Glutamatergic neuron (in vitro differentiated cells): ENCODE measurements at regions not wholly inside any gene's neighbourhood (a gene's known extent, or its start where the extent isn't known, plus 50 kb on each side); places are given as distances from the start of the nearest gene placed in this dataset.

Experiments used
- DNase-seq: peaks from one replicate; pipeline ENCODE4 v3.0.0; 2022
- H3K27ac Mint-ChIP-seq: one replicate; pipeline ENCODE4 v1.8.0; 2020; ENCODE audit warnings: mild to moderate bottlenecking, mixed read lengths, inconsistent platforms; ENCODE audit not compliant: unreplicated experiment
- H3K27me3 Mint-ChIP-seq: one replicate; pipeline ENCODE4 v1.8.0; 2020; ENCODE audit warnings: mild to moderate bottlenecking, moderate library complexity, mixed read lengths, inconsistent platforms; ENCODE audit not compliant: unreplicated experiment
- H3K36me3 Mint-ChIP-seq: one replicate; pipeline ENCODE4 v1.8.0; 2020; ENCODE audit warnings: mild to moderate bottlenecking, mixed read lengths, inconsistent platforms; ENCODE audit not compliant: unreplicated experiment
- H3K4me1 Mint-ChIP-seq: one replicate; pipeline ENCODE4 v1.8.0; 2020; ENCODE audit warnings: mild to moderate bottlenecking, low read depth, mixed read lengths, inconsistent platforms; ENCODE audit not compliant: unreplicated experiment
- H3K4me3 Mint-ChIP-seq: one replicate; pipeline ENCODE4 v1.8.0; 2020; ENCODE audit warnings: mild to moderate bottlenecking, mixed read lengths, inconsistent platforms; ENCODE audit not compliant: unreplicated experiment
- H3K9me3 Mint-ChIP-seq: one replicate; pipeline ENCODE4 v1.8.0; 2020; ENCODE audit warnings: mild to moderate bottlenecking, moderate library complexity, mixed read lengths, inconsistent platforms; ENCODE audit not compliant: unreplicated experiment
- TF ChIP-seq, protein P1 (sequence below): fragments of 200-600 bp; sonication (generic); IDR thresholded peaks from one replicate; pipeline ENCODE4 v1.5.0; 2021; ENCODE audit not compliant: partially characterized antibody, unreplicated experiment

DNA sequence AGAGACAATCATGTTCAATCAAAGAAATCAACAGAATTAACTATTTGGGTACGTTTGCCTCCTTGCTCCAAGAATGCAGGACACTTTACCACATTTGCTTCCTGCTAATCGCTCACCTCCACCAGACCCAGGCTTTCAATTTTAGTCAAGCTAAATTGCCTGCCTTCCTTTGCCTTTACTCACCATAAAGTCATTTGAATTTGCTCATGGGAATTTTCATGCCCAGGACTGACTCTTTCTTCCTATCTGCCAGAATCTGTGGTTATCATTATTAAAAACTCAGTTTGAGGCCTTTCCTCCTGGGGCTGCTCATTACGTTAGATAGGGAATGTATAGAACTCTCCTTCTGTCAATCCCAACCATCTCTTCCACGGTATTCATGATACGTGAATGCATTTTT, 1935.3 kb upstream of the WWC1 start:
- TF ChIP-seq, protein P1, sequence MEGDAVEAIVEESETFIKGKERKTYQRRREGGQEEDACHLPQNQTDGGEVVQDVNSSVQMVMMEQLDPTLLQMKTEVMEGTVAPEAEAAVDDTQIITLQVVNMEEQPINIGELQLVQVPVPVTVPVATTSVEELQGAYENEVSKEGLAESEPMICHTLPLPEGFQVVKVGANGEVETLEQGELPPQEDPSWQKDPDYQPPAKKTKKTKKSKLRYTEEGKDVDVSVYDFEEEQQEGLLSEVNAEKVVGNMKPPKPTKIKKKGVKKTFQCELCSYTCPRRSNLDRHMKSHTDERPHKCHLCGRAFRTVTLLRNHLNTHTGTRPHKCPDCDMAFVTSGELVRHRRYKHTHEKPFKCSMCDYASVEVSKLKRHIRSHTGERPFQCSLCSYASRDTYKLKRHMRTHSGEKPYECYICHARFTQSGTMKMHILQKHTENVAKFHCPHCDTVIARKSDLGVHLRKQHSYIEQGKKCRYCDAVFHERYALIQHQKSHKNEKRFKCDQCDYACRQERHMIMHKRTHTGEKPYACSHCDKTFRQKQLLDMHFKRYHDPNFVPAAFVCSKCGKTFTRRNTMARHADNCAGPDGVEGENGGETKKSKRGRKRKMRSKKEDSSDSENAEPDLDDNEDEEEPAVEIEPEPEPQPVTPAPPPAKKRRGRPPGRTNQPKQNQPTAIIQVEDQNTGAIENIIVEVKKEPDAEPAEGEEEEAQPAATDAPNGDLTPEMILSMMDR: no peak
- Mint-ChIP-seq H3K9me3 (no peaks in the 10 kb centered on the region), H3K4me1 (peaks cover 15% of the 10 kb centered on the region), H3K36me3 (no peaks in the 10 kb centered on the region), H3K27me3 (no peaks in the 10 kb centered on the region), H3K27ac (peak overlapping the region; percentile 15), H3K4me3 (no peak overlapping the region)
- DNase-seq: no peak

DNA sequence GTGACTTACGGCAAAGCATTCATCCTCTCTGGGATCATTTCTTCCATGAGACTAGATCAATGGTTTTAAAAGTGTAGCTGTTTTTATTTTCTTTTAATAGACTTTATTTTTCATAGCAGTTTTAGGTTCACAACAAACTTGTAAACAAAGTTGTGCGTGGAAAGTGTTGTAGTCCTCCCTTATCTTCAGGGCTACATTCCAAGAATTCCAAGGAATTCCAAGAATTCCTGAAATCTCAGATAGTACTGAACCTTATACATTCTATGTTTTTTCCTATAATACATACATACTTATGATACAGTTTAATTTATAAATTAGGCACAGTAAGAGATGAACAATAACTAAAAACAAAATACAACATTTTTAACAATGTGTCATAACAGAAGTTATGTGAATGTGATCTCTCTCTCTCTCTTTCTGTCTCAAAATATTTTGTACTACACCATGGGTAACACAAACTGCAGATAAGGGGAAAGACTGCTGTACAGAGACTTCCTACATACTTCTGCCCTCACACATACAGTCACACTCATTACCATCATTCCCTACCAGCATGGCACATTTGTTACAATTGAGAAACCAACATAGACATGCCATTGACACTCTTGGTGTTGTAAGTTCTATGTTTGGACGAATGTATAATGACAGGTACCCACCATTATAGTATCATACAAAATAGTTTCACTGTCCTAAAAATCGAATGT, 1933.2 kb upstream of the WWC1 start:
- Mint-ChIP-seq H3K4me1 (peaks cover 13% of the 10 kb centered on the region), H3K9me3 (peaks cover 2% of the 10 kb centered on the region), H3K27me3 (no peaks in the 10 kb centered on the region), H3K4me3 (no peak overlapping the region), H3K36me3 (no peaks in the 10 kb centered on the region), H3K27ac (no peak overlapping the region)
- no peak for DNase-seq
- TF ChIP-seq, protein P1: no peak

DNA sequence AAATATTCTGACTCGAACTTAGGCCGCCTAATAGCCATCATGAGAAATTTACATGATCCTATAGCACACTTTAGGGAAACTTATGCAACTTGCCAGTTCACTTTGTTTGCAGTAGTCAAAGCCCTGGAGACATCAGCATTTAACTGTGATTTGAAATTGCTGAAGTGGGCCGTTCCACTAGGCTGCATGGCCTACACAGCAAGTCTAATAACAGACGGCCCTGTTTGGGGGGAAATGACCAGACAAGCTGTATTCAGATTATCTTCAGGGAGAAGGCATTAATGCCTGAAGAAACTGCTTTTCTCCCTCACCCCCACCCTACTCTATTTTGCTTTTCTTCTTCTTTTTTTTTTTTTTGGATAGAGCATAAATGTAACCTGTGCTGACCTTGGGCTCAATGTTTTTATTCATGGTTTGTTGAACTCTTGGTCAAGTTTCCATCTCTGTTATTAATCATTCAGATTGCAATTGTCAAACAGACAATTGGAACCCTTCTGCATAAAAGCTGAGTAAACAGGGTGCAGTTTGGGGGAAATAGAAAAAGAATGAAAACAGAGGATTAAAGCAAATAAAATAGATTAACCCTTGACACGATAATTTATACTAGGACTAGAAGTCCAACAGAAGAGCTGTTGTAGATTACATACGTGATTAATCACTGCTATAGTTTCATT, 1928.2 kb upstream of the WWC1 start:
- H3K4me1 Mint-ChIP-seq: peaks cover 24% of the 10 kb centered on the region
- DNase-seq: no peak
- H3K27me3 Mint-ChIP-seq: peaks cover 3% of the 10 kb centered on the region
- TF ChIP-seq, protein P1: no peak
- H3K9me3 Mint-ChIP-seq: peaks cover 7% of the 10 kb centered on the region
- H3K4me3 Mint-ChIP-seq: no peak overlapping the region
- peak overlapping the region; percentile 25 for H3K27ac Mint-ChIP-seq
- no peaks in the 10 kb centered on the region for H3K36me3 Mint-ChIP-seq

DNA sequence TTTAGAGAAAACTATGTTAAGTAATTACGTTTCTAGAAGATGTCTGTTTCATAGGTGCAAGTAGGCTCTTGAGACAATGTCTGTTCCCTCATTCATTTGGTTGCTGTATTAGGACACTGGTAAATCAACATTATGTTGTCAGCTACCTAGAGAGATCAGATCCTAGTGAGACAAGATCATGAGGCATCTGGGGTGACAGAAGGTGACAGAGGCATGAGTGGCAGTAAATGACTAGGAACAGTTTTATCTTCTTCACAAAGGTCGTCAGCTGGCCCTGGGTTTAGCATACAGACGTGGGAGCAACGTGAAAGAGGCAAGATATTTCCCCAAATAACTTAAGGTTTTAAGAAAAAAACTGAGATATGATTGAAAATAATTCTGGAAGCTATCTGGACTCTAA, 1926.3 kb upstream of the WWC1 start:
- Mint-ChIP-seq H3K27me3 (peaks cover 3% of the 10 kb centered on the region), H3K27ac (peak overlapping the region; percentile 97), H3K9me3 (peaks cover 7% of the 10 kb centered on the region), H3K36me3 (no peaks in the 10 kb centered on the region), H3K4me3 (peak overlapping the region; percentile 77), H3K4me1 (peaks cover 39% of the 10 kb centered on the region)
- peak; percentile 62 for DNase-seq
- TF ChIP-seq, protein P1: no peak

DNA sequence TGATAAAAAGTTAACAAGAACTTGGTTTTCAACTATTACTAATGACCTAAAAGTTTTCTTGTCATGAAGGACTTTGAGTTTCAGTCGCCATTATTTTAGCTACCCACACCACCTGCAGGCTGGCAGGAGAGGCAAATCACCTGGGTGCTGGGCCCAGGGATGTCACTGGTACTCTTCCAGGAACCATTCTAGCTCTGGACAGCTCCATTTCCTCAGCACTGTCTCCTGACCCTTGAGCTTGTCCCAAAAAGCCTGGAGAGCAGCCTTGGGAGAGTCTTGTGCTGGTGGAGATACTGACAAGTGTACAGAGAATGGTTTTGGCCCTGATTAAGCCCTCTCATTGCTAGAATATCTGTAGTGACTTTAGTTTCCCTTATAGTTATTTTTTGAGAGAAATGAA, 1924.1 kb upstream of the WWC1 start:
- no peak overlapping the region for H3K27ac Mint-ChIP-seq
- DNase-seq: no peak
- TF ChIP-seq, protein P1: no peak
- H3K36me3 Mint-ChIP-seq: no peaks in the 10 kb centered on the region
- H3K4me1 Mint-ChIP-seq: peaks cover 47% of the 10 kb centered on the region
- H3K4me3 Mint-ChIP-seq: no peak overlapping the region
- H3K9me3 Mint-ChIP-seq: peaks cover 6% of the 10 kb centered on the region
- peaks cover 3% of the 10 kb centered on the region for H3K27me3 Mint-ChIP-seq
